ENCODE measurements at regions not wholly inside any gene's neighbourhood (a gene's known extent, or its start where the extent isn't known, plus 50 kb on each side); places are given as distances from the start of the nearest gene placed in this dataset.

- peaks cover 0 to 2% (median 0%) of the 10 kb centered on the region in 3 donors for H3K27me3 ChIP-seq (ENCODE audit: control insufficient read depth in 3 of 3, insufficient read depth in 3 of 3, low read length in 2 of 3)
- H3K27ac ChIP-seq (ENCODE audit: low read depth in 1 of 2, low read length in 1 of 2), result no peak overlapping the region
- TF ChIP-seq CTCF (IDR thresholded peaks at IDR 0.05; ENCODE audit: control extremely low read depth, extremely low read depth), result no peak
- H3K4me3 ChIP-seq, result no peak overlapping the region
- H3K36me3 ChIP-seq (ENCODE audit: control insufficient read depth in 4 of 4, insufficient read depth in 4 of 4, low read length in 4 of 4), result no peaks in the 10 kb centered on the region
- no peaks in the 10 kb centered on the region for H3K9me3 ChIP-seq (ENCODE audit: control insufficient read depth in 4 of 4, insufficient read depth in 3 of 4, low read length in 3 of 4)
- ATAC-seq (ENCODE audit: insufficient read depth, low FRiP score), result no peak
- H3K9ac ChIP-seq (ENCODE audit: insufficient read depth in 1 of 2, low read length in 2 of 2), result no peak overlapping the region
- peaks cover 0 to 44% (median 6%) of the 10 kb centered on the region in 5 donors for H3K4me1 ChIP-seq (ENCODE audit: control insufficient read depth in 5 of 5, insufficient read depth in 5 of 5, low read length in 5 of 5)
- DNase-seq, result no peak
- WGBS, 2 donors, result 81 to 88% methylated on average over 6 of the region's 6 CpGs
Observed at GRCh38 chr4:138689593-138689992, 326.0 kb upstream of the NOCT start.

GRCh38 chr4:138689187-138689586, 326.4 kb upstream of the NOCT start:
- DNase-seq (peak; percentile 41 to 62 (median 52)), ATAC-seq (ENCODE audit: insufficient read depth, low FRiP score) (no peak)
- Histone ChIP-seq H3K9me3 (ENCODE audit: control insufficient read depth in 4 of 4, insufficient read depth in 3 of 4, low read length in 3 of 4) (no peaks in the 10 kb centered on the region), H3K27ac (ENCODE audit: low read depth in 1 of 2, low read length in 1 of 2) (peak overlapping the region in 1 of 2 donors; percentile 35), H3K4me3 (no peak overlapping the region), H3K9ac (ENCODE audit: insufficient read depth in 1 of 2, low read length in 2 of 2) (no peak overlapping the region), H3K4me1 (ENCODE audit: control insufficient read depth in 5 of 5, insufficient read depth in 5 of 5, low read length in 5 of 5) (peaks cover 0 to 44% (median 6%) of the 10 kb centered on the region in 5 donors), H3K36me3 (ENCODE audit: control insufficient read depth in 4 of 4, insufficient read depth in 4 of 4, low read length in 4 of 4) (no peaks in the 10 kb centered on the region), H3K27me3 (ENCODE audit: control insufficient read depth in 3 of 3, insufficient read depth in 3 of 3, low read length in 2 of 3) (peaks cover 0 to 2% (median 0%) of the 10 kb centered on the region in 3 donors)
- WGBS, 2 donors, result 68 to 77% methylated on average over 9 of the region's 9 CpGs
- no peak for TF ChIP-seq CTCF (IDR thresholded peaks at IDR 0.05; ENCODE audit: control extremely low read depth, extremely low read depth)

DNA sequence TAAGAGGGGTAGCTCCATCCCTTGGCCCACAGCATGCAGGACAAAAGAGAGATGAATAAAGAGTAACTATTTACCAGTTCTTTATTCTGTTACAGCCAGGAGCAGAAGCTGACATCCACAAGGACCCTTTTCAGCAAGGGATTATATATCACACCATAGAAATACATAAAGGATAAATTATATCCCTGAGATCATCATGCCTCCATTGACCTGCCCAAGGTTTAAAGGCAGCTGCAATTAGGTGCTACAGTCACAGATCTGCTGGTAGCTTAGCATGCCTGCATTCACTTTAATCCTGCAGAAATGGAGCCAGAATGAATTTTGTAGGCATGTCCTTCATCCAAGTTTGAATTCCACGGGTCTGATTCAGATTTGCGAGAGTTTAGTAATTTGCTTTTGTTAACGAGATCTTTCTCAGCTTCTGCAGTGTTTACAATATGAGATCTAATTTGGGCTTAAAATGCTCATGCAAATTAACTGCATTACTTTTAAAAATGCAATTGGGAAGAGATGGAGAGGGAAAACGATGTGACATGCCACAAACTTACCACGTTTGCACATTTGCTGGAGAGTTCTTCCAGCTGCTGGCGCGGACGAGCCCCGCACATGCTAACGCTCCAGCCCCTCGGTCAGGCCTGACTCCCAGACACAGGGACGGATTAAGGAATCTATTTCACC, 327.0 kb upstream of the NOCT start:
- no peak overlapping the region for H3K4me3 ChIP-seq
- DNase-seq, result peak; percentile 74 to 87 (median 85)
- 75 to 79% methylated on average over 12 of the region's 12 CpGs for WGBS, 2 donors
- H3K36me3 ChIP-seq (ENCODE audit: control insufficient read depth in 4 of 4, insufficient read depth in 4 of 4, low read length in 4 of 4), result no peaks in the 10 kb centered on the region
- H3K27ac ChIP-seq (ENCODE audit: low read depth in 1 of 2, low read length in 1 of 2), result no peak overlapping the region
- TF ChIP-seq CTCF (IDR thresholded peaks at IDR 0.05; ENCODE audit: control extremely low read depth, extremely low read depth), result no peak
- peaks cover 0 to 2% (median 0%) of the 10 kb centered on the region in 3 donors for H3K27me3 ChIP-seq (ENCODE audit: control insufficient read depth in 3 of 3, insufficient read depth in 3 of 3, low read length in 2 of 3)
- no peaks in the 10 kb centered on the region for H3K9me3 ChIP-seq (ENCODE audit: control insufficient read depth in 4 of 4, insufficient read depth in 3 of 4, low read length in 3 of 4)
- H3K9ac ChIP-seq (ENCODE audit: insufficient read depth in 1 of 2, low read length in 2 of 2), result no peak overlapping the region
- peaks cover 0 to 44% (median 6%) of the 10 kb centered on the region in 5 donors for H3K4me1 ChIP-seq (ENCODE audit: control insufficient read depth in 5 of 5, insufficient read depth in 5 of 5, low read length in 5 of 5)
- ATAC-seq (ENCODE audit: insufficient read depth, low FRiP score), result no peak
